GM12873 (cell line): ENCODE measurements at regions not wholly inside any gene's neighbourhood (a gene's known extent, or its start where the extent isn't known, plus 50 kb on each side); places are given as distances from the start of the nearest gene placed in this dataset.

Source experiments
- TF ChIP-seq, protein P1 (sequence below): IDR thresholded peaks from 2 replicates; pipeline ENCODE4 v1.5.1; 2012; ENCODE audit warnings: low read depth, mild to moderate bottlenecking, moderate library complexity, low read length, control low read depth; ENCODE audit not compliant: insufficient read depth; ENCODE audit errors: missing control alignments

DNA sequence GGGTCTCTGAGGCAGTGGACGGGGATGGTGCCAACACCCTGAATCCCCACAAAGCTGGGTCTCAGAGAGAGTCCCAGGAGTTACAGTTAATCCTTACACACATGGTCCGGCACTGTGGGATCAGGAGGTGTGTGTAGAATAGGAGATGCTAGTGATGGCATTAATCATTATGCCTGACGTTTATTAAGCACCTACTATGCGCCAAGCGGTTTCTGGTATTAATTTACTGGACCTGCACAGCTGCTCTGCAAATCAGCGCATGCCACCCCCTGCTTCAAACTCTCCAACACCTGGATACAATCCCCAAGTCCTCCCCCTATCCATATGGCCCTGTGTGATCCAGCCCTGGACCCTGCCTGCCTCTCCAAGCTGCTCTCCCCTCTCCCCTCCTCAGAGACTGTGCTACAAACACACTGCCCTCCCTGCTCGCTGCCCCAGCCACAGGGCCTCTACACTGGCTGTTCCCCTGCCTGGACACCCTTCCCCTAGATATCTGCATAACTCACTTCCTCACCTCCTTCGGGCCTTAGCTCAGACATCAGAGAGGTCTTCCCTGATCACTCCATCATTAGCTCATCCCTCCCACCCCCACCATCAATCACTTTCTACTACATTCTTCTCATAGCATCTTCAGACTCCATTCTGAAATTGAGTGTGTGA lies 86.0 kb downstream of the RFLNA start:
- TF ChIP-seq, protein P1, sequence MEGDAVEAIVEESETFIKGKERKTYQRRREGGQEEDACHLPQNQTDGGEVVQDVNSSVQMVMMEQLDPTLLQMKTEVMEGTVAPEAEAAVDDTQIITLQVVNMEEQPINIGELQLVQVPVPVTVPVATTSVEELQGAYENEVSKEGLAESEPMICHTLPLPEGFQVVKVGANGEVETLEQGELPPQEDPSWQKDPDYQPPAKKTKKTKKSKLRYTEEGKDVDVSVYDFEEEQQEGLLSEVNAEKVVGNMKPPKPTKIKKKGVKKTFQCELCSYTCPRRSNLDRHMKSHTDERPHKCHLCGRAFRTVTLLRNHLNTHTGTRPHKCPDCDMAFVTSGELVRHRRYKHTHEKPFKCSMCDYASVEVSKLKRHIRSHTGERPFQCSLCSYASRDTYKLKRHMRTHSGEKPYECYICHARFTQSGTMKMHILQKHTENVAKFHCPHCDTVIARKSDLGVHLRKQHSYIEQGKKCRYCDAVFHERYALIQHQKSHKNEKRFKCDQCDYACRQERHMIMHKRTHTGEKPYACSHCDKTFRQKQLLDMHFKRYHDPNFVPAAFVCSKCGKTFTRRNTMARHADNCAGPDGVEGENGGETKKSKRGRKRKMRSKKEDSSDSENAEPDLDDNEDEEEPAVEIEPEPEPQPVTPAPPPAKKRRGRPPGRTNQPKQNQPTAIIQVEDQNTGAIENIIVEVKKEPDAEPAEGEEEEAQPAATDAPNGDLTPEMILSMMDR = no peak

DNA sequence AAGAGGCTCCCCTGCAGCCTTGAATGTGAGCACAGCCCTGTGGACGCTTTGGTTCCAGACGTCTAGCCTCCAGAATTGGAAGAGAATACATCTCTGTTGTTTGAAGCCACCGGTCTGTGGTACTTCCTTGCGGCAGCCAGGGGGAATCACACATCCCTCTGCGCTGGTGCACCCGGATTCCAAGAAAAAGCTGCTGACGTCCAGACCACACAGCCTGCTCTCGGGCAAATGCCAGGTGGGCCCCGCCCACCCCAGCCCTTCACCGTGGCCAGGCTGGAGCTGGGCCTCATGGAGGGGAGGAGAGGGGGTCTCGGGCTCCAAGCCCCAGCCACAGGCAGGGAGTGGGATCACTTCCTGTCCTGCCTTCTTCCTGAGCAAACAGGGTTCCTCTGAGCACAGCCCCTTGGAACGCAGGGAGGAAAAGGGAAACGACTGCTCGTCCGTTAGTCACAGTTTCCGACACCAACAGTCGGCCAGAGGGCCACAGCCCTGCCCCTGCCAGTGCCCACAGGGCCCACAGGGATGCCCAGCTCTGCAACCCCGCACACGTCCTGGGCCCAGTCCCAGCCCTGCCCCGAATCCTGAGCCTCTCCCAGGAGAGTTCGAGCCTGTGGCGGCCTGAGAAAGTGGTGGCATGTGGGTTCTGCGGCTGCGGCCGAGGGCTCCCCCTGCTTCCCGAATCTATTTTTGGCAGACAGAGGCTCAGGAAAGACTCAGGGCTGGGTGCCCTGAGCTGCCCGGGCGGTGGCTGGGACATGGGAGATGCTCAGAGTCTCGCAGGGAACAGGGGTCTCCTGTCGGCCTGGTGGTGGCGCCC lies 85.3 kb downstream of the RFLNA start:
- TF ChIP-seq, protein P1 = no peak

DNA sequence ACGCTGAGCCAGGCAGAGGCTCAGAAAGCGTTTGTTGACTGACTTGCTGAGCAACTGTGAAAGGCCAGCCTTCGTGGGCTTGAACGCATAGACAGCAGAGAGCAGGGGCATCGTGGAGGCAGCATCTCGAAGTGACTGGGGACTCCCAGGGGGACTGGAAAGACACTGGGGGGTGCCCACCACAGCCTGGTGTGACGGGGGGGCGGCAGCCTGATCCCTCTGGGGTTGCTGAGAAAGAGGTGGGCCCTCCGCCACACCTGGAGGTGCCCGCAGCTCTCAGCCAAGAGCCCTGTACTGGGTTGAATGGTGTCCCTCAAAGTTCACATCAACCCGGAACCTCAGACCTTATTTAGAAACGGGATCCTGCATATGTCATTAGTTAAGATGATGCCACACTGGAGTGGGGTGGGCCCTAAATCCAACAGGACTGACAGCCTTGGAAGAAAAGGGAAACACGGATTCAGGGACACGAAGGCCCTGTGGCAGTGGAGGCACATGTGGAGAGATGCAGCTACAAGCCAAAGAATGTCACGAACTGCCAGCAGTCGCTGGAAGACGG lies 84.6 kb downstream of the RFLNA start:
- TF ChIP-seq, protein P1 = no peak

DNA sequence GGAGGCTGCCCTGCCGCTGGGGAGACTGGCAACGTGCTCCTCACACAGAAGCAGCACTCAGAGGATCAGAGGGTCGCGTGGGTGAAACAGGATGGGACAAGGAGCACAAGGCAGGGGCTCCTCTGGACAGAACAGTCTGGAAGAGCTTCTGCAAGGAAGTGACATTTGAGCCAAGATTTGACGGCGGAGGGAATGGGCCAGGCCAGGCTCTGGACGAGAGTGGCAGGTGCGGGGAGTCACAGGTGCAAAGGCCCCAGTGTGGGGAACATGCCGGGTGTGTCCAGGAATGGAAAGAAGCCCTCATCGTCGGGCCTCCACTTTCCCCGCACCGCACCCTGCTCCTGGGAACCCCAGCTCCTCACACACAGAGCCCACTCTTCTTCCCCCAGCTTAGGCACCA lies 84.0 kb downstream of the RFLNA start:
- TF ChIP-seq, protein P1 = no peak

DNA sequence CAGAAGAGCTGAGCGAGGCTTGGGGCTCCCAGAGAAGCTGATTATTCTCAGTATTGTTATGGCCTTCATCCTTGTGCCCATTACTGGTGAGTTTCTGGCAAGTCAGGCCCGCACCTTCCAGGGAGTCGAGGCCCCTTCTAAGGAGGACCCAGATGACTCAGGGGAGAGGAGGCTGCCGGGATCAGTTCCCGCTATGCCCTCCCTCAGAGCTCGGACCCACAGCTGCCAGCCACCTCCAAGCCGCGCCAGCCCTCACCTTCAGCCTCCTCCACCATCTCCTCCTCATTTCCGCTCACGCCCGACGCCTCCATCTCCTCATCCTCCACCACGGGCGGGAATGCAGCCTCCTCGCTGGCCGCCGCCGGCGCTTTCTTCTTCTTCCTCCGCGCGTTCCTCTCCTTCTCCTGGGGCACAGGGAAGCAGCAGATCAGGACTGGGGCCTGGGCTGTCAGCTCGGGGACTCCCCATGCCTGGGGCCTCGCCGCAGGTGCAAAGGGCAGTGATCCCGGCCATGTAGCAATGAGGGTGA lies 83.2 kb downstream of the RFLNA start:
- TF ChIP-seq, protein P1 = no peak

DNA sequence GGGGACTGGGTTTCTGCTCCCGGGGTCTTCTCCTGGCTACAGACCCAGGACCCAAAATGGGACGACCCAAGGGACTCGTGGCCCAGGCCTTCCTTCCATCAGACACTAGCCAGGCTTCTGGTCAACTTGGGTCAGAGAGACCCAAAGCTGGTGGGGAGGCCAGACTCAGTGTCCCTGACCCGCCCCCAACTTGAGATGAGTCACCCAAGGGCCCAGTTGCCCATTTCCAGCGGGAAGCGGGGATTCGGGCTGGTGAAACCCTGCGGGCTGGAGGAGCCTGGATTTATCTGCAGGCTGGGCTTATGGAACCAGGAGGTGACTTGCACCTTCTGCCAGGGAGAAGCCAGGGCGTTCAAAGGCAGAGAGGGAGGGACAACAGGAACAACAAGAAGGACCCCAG lies 81.5 kb downstream of the RFLNA start:
- TF ChIP-seq, protein P1 = no peak

DNA sequence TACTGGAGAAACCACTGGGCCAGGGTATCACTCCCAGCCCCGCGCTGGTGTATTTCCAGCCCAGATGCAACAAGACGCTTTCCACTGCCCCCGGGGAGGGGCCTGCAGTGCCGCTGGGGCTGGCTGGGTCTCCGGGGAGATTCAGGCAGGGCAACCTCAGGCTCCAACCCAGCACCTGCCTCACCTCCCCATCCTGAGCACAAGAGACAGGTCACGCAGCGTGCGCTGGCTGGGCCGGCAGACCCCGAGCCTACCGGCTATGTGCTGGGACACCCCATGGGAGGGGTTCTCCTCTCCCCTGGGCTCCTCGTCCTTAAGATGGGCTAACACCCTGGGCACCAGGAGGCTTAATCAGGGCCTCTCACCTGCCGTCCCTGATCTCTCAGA lies 80.9 kb downstream of the RFLNA start:
- TF ChIP-seq, protein P1 = no peak
